Right atrium auricular region (tissue), 2 donors: ENCODE measurements at regions not wholly inside any gene's neighbourhood (a gene's known extent, or its start where the extent isn't known, plus 50 kb on each side); places are given as distances from the start of the nearest gene placed in this dataset.

ENCODE experiments used
- DNase-seq: peaks from one replicate; pipeline ENCODE4 v3.0.0-alpha.2; 2019; ENCODE audit warnings: low spot score
- H3K27ac ChIP-seq, 2 donors: fragments of 200-600 bp; sonication (generic); 1 replicate in 1 of 2; 2 replicates in 1 of 2; pipeline ENCODE4 v1.5.1; 2016 to 2019
- H3K27me3 ChIP-seq, 2 donors: fragments of 200-600 bp; sonication (generic); one replicate each; pipeline versions ENCODE4 v1.5.1 to v1.6.0; 2017 to 2019
- H3K36me3 ChIP-seq: fragments of 200-600 bp; sonication (generic); one replicate; pipeline ENCODE4 v1.5.1; 2016
- H3K4me1 ChIP-seq, 2 donors: fragments of 200-600 bp; sonication (generic); one replicate each; pipeline versions ENCODE4 v1.5.1 to v1.6.0; 2017 to 2019
- H3K4me3 ChIP-seq, 2 donors: fragments of 200-600 bp; sonication (generic); 1 replicate in 1 of 2; 2 replicates in 1 of 2; pipeline ENCODE4 v1.5.1; 2017 to 2019; ENCODE audit warnings: mild to moderate bottlenecking in 1 of 2, moderate library complexity in 1 of 2
- H3K9me3 ChIP-seq, 2 donors: fragments of 200-600 bp; sonication (generic); one replicate each; pipeline ENCODE4 v1.5.1; 2019
- TF ChIP-seq, protein P1 (sequence below), 2 donors: fragments of 200-600 bp; sonication (generic); IDR thresholded peaks; one replicate each; pipeline ENCODE4 v1.5.1; 2019; ENCODE audit warnings: antibody characterized with exemption in 2 of 2

DNA sequence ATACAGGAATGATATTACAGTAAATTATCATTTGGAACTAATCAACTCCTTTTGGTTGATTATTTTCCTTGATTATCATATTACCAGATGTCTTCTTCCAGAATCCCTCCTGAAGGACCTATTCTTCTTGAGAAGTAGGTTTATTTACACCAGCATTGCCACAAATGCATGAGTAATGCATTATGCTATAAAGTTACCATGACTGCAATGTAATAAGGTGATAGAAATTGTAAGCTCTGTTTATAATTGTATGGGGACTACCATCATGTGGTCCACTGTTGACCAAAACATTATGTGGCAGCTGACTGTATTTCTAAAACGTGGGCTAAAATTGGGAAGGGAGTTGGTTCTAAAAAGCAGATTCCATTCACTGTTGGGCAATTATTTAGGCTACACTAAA, 602.2 kb downstream of the NYAP2 start:
- Histone ChIP-seq H3K27ac (no peak overlapping the region), H3K4me3 (no peak overlapping the region), H3K4me1 (no peaks in the 10 kb centered on the region), H3K9me3 (no peaks in the 10 kb centered on the region), H3K27me3 (no peaks in the 10 kb centered on the region), H3K36me3 (no peaks in the 10 kb centered on the region)
- DNase-seq = no peak
- TF ChIP-seq, protein P1, sequence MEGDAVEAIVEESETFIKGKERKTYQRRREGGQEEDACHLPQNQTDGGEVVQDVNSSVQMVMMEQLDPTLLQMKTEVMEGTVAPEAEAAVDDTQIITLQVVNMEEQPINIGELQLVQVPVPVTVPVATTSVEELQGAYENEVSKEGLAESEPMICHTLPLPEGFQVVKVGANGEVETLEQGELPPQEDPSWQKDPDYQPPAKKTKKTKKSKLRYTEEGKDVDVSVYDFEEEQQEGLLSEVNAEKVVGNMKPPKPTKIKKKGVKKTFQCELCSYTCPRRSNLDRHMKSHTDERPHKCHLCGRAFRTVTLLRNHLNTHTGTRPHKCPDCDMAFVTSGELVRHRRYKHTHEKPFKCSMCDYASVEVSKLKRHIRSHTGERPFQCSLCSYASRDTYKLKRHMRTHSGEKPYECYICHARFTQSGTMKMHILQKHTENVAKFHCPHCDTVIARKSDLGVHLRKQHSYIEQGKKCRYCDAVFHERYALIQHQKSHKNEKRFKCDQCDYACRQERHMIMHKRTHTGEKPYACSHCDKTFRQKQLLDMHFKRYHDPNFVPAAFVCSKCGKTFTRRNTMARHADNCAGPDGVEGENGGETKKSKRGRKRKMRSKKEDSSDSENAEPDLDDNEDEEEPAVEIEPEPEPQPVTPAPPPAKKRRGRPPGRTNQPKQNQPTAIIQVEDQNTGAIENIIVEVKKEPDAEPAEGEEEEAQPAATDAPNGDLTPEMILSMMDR (IDR thresholded peaks at IDR 0.05) = no peak

DNA sequence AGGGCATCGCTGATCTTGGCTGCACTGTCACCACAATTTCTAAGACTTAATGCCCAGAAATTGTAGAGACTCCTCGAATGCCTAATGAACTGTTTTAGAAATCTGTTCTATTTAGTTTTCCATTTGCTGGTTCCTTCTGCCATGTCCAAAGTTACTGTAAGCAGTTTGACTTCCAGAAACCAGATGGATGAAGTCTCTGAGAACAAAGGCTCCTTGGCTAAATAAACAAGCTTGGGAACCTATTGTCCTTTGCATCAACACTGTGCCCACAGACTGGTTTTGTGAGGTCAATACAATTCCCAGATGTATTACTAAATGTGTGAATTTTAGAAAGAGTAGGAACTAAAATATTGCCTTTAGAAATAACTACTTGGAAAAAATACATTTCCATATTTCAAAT, 600.2 kb downstream of the NYAP2 start:
- Histone ChIP-seq H3K4me1 (no peaks in the 10 kb centered on the region), H3K4me3 (no peak overlapping the region), H3K27me3 (no peaks in the 10 kb centered on the region), H3K9me3 (no peaks in the 10 kb centered on the region), H3K36me3 (no peaks in the 10 kb centered on the region), H3K27ac (no peak overlapping the region)
- TF ChIP-seq, protein P1 (IDR thresholded peaks at IDR 0.05) = no peak
- DNase-seq = no peak

DNA sequence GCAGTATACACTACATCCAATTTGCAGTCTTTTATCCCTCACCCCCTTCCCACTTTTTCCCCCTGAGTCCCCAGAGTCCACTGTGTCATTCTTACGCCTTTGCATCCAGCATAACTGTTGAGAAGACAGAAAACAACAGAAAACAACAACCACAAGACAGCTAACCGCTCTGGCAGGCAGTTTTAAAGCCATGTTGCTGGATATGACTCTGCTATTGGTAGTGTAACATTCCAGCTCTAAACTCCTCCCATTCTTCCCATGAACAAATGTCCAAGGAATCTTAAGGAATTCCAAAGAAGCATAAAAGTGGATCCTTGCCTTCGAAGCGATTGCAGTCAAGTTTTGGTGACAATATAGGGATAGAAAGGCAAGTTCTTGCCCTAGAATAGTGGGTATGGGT, 599.1 kb downstream of the NYAP2 start:
- TF ChIP-seq, protein P1 (IDR thresholded peaks at IDR 0.05) = no peak
- Histone ChIP-seq H3K4me1 (no peaks in the 10 kb centered on the region), H3K27me3 (no peaks in the 10 kb centered on the region), H3K9me3 (no peaks in the 10 kb centered on the region), H3K4me3 (no peak overlapping the region), H3K36me3 (no peaks in the 10 kb centered on the region), H3K27ac (no peak overlapping the region)
- no peak for DNase-seq

DNA sequence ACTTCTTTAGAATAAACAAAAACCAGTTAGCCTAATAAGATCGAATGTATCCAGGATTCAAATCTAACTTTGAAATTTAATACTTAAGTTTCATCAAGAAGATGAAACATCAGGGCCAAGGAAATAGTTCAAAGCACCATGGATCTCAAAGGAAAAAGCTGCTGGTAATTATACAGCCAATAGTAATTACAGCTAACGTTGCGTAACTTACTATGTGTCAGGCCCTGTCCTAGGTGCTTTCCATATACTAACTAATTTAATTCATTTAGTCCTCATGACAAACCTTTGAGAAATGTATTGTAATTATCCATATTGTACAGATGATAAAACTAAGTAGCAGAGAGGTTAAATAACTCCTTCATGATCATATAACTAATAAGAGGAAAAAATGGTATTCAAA, 598.6 kb downstream of the NYAP2 start:
- Histone ChIP-seq H3K4me1 (no peaks in the 10 kb centered on the region), H3K27ac (no peak overlapping the region), H3K4me3 (no peak overlapping the region), H3K9me3 (no peaks in the 10 kb centered on the region), H3K27me3 (no peaks in the 10 kb centered on the region), H3K36me3 (no peaks in the 10 kb centered on the region)
- TF ChIP-seq, protein P1 (IDR thresholded peaks at IDR 0.05) = no peak
- no peak for DNase-seq

DNA sequence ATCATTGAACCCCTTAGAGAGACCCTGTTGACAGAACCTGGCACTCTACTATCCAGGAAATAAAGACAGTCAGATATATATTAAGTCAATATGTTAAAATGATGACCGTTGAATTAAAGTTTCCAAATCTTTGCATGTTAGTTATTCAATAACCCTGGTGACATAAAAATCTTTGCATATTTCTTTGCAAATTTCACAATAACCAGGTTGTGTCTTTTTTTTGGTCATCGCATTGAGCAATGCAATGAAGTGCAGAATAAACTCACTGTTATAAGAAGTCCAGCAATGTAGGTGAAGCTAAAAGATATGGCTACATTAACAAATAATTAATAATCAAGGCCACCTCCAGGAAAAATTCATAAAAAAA, 596.9 kb downstream of the NYAP2 start:
- no peaks in the 10 kb centered on the region for H3K9me3 ChIP-seq
- H3K27me3 ChIP-seq = no peaks in the 10 kb centered on the region
- H3K27ac ChIP-seq = no peak overlapping the region
- H3K4me1 ChIP-seq = no peaks in the 10 kb centered on the region
- H3K36me3 ChIP-seq = no peaks in the 10 kb centered on the region
- H3K4me3 ChIP-seq = no peak overlapping the region
- no peak for DNase-seq
- TF ChIP-seq, protein P1 (IDR thresholded peaks at IDR 0.05) = no peak

DNA sequence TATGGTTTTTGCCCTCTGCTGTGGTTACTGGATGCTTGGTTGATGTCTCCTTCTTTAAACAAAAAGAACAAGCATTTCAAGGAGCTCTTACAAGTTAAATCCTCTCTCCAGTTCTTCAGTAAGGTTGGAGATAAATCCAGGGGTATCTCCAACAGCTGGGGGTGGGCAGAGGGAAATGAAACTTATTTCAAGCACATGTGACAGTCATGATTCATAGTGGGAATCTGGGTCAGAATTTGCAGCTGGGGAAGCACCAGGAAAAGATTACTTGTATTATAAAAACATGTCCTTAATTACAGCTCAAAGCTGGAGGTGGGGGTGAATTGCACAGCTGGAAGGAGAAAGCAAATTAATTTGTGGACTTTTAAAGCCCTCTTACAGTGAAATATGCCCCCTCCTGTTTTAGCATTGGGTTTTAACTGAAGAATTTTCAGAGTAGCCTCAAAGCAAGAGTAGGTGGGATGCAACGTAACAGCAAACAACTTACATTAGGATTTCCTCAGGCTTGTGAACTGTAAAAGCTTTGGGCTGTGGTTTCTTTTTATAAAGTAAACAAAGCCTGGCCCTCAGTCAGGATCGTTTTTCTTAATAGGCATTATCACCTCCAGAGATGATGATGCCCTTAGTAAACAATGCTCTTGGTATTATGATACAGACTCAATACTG, 596.4 kb downstream of the NYAP2 start:
- Histone ChIP-seq H3K27me3 (no peaks in the 10 kb centered on the region), H3K36me3 (no peaks in the 10 kb centered on the region), H3K27ac (peak overlapping the region in 1 of 2 donors; percentile 42), H3K4me1 (no peaks in the 10 kb centered on the region), H3K4me3 (no peak overlapping the region), H3K9me3 (no peaks in the 10 kb centered on the region)
- DNase-seq = no peak
- TF ChIP-seq, protein P1 (IDR thresholded peaks at IDR 0.05) = no peak
